NT2/D1 (cell line): ENCODE measurements at regions not wholly inside any gene's neighbourhood (a gene's known extent, or its start where the extent isn't known, plus 50 kb on each side); places are given as distances from the start of the nearest gene placed in this dataset.

Source experiments
- SUZ12 ChIP-seq: IDR thresholded peaks from 2 replicates; pipeline ENCODE4 v1.6.1; 2011; ENCODE audit not compliant: insufficient read length, insufficient read depth; ENCODE audit errors: extremely low read depth
- YY1 ChIP-seq: IDR thresholded peaks from 2 replicates; pipeline ENCODE4 v1.6.1; 2011; ENCODE audit not compliant: insufficient read length, insufficient read depth
- ZNF274 ChIP-seq: IDR thresholded peaks from 2 replicates; pipeline ENCODE4 v1.6.1; 2011; ENCODE audit warnings: mild to moderate bottlenecking, low read depth, low read length

DNA sequence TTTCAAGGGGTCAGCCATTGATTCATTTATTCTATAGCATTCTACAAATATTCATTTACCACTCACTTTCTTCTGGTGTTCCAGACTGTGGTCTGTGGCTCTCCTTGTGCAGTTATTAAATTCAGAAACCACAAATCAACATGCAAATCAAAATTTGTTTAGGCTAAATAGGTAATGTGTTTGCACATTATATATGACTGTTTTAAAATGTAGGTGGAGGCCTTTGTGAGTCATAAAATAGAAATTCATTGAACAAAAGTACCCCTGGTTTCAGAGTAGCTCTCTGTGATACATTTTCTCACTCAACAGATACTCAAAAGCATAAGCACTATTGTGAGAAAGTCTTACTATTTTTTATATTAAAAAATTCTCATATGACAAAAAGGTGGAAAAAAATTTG is 385.5 kb upstream of the TSHZ2 start:
- no peak for TF ChIP-seq SUZ12
- TF ChIP-seq ZNF274: no peak
- no peak for TF ChIP-seq YY1
